ENCODE measurements at regions not wholly inside any gene's neighbourhood (a gene's known extent, or its start where the extent isn't known, plus 50 kb on each side); places are given as distances from the start of the nearest gene placed in this dataset.

- in situ Hi-C loops (cut with HindIII; ENCODE audit: low sequenced_read_pairs): loop anchor here (5.0 to 25.0 kb wide), 2 partner anchors 58 to 198 kb away; partner anchors contain the start of gene COL20A1
Measured at GRCh38 chr20:63089051-63089907, 82.5 kb upstream of the BHLHE23 start.

GRCh38 chr20:63087872-63088680 is 81.3 kb upstream of the BHLHE23 start:
- in situ Hi-C loops (cut with HindIII; ENCODE audit: low sequenced_read_pairs): loop anchor here (5.0 to 25.0 kb wide), 2 partner anchors 59 to 199 kb away; partner anchors contain the start of gene COL20A1

- in situ Hi-C loops (cut with HindIII; ENCODE audit: low sequenced_read_pairs): loop anchor here (5.0 to 25.0 kb wide), 2 partner anchors 60 to 200 kb away; partner anchors contain the start of gene COL20A1
Measured at GRCh38 chr20:63087236-63087871, 80.6 kb upstream of the BHLHE23 start.

GRCh38 chr20:63086421-63087235 is 79.9 kb upstream of the BHLHE23 start:
- in situ Hi-C loops (cut with HindIII; ENCODE audit: low sequenced_read_pairs): loop anchor here (5.0 to 25.0 kb wide), 2 partner anchors 61 to 201 kb away; partner anchors contain the start of gene COL20A1

- in situ Hi-C loops (cut with HindIII; ENCODE audit: low sequenced_read_pairs): loop anchor here (5.0 to 25.0 kb wide), 2 partner anchors 62 to 202 kb away; partner anchors contain the start of gene COL20A1
Measured at GRCh38 chr20:63085151-63085861, 78.5 kb upstream of the BHLHE23 start.

GRCh38 chr20:63084563-63084927 is 77.8 kb upstream of the BHLHE23 start:
- in situ Hi-C loops (cut with HindIII; ENCODE audit: low sequenced_read_pairs): loop anchor here (25.0 kb wide), 1 partner anchor 203 kb away; the partner anchor contains the start of gene COL20A1

- in situ Hi-C loops (cut with HindIII; ENCODE audit: low sequenced_read_pairs): loop anchor here (25.0 kb wide), 1 partner anchor 203 kb away; the partner anchor contains the start of gene COL20A1
Measured at GRCh38 chr20:63083831-63084562, 77.2 kb upstream of the BHLHE23 start.

- in situ Hi-C loops (cut with HindIII; ENCODE audit: low sequenced_read_pairs): loop anchor here (25.0 kb wide), 1 partner anchor 204 kb away; the partner anchor contains the start of gene COL20A1
Measured at GRCh38 chr20:63082939-63083735, 76.4 kb upstream of the BHLHE23 start.

GRCh38 chr20:63082308-63082938 is 75.7 kb upstream of the BHLHE23 start:
- in situ Hi-C loops (cut with HindIII; ENCODE audit: low sequenced_read_pairs): loop anchor here (25.0 kb wide), 1 partner anchor 205 kb away; the partner anchor contains the start of gene COL20A1

- in situ Hi-C loops (cut with HindIII; ENCODE audit: low sequenced_read_pairs): loop anchor here (25.0 kb wide), 1 partner anchor 205 kb away; the partner anchor contains the start of gene COL20A1
Measured at GRCh38 chr20:63081831-63082230, 75.1 kb upstream of the BHLHE23 start.

- in situ Hi-C loops (cut with HindIII; ENCODE audit: low sequenced_read_pairs): loop anchor here (25.0 kb wide), 1 partner anchor 206 kb away; the partner anchor contains the start of gene COL20A1
Measured at GRCh38 chr20:63081351-63081750, 74.6 kb upstream of the BHLHE23 start.

- in situ Hi-C loops (cut with HindIII; ENCODE audit: low sequenced_read_pairs): loop anchor here (25.0 kb wide), 1 partner anchor 206 kb away; the partner anchor contains the start of gene COL20A1
Measured at GRCh38 chr20:63080811-63081210, 74.0 kb upstream of the BHLHE23 start.

- in situ Hi-C loops (cut with HindIII; ENCODE audit: low sequenced_read_pairs): loop anchor here (25.0 kb wide), 1 partner anchor 207 kb away; the partner anchor contains the start of gene COL20A1
Measured at GRCh38 chr20:63080411-63080810, 73.6 kb upstream of the BHLHE23 start.

GRCh38 chr20:63079971-63080370 is 73.2 kb upstream of the BHLHE23 start:
- in situ Hi-C loops (cut with HindIII; ENCODE audit: low sequenced_read_pairs): loop anchor here (25.0 kb wide), 1 partner anchor 207 kb away; the partner anchor contains the start of gene COL20A1

- in situ Hi-C loops (cut with HindIII; ENCODE audit: low sequenced_read_pairs): loop anchor here (25.0 kb wide), 1 partner anchor 210 kb away; the partner anchor contains the start of gene COL20A1
Measured at GRCh38 chr20:63077705-63078104, 70.9 kb upstream of the BHLHE23 start.

- in situ Hi-C loops (cut with HindIII; ENCODE audit: low sequenced_read_pairs): loop anchor here (25.0 kb wide), 1 partner anchor 211 kb away; the partner anchor contains the start of gene COL20A1
Measured at GRCh38 chr20:63076421-63076820, 69.7 kb upstream of the BHLHE23 start.

Measured in endothelial cell of hepatic sinusoid (primary cell).